ENCODE measurements at regions not wholly inside any gene's neighbourhood (a gene's known extent, or its start where the extent isn't known, plus 50 kb on each side); places are given as distances from the start of the nearest gene placed in this dataset.

DNA sequence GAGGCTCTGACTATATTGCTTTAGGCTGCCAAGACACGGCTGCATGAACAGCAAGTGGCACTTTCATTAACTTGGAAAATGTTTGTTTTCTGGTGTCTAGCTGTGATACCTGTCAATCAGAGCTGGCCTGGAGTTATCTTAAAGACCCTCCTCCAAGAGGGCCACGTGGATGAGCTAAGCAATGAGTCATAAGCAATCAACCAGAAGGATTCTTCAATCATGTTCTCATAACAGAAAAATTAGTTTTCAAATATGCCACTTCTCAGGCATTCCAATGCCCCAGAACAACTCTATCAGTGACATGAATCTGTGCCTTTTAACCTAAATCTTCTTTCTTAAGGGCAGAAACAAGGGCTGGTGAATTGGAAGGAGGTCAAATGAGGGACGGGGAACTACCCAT lies 283.0 kb downstream of the HTR1B start:
- Histone ChIP-seq H3K36me3 (ENCODE audit: control insufficient read depth in 2 of 2, extremely low read depth in 1 of 2, insufficient read depth in 2 of 2, low read length in 2 of 2) (no peaks in the 10 kb centered on the region), H3K9me3 (ENCODE audit: control insufficient read depth, low read depth, low read length) (no peaks in the 10 kb centered on the region), H2AFZ (ENCODE audit: control insufficient read depth, low read length) (no peak overlapping the region), H3K27me3 (ENCODE audit: control insufficient read depth, extremely low read depth, insufficient read depth, low read length) (no peaks in the 10 kb centered on the region), H3K4me3 (ENCODE audit: control insufficient read depth in 2 of 3, extremely low read depth in 1 of 3, insufficient read depth in 2 of 3, low read depth in 1 of 3, low read length in 3 of 3) (no peak overlapping the region), H3K4me2 (ENCODE audit: control insufficient read depth, extremely low read depth, insufficient read depth, low read depth, low read length) (no peak overlapping the region), H3K9ac (ENCODE audit: control insufficient read depth, extremely low read depth, insufficient read depth, low read length) (no peak overlapping the region), H3K9me1 (ENCODE audit: control insufficient read depth, extremely low read depth, insufficient read depth, low read length) (no peaks in the 10 kb centered on the region), H3K27ac (ENCODE audit: control insufficient read depth, insufficient read depth, low read length) (no peak overlapping the region), H3K4me1 (ENCODE audit: control insufficient read depth, extremely low read depth, insufficient read depth, low read length) (no peaks in the 10 kb centered on the region), H4K20me1 (ENCODE audit: control insufficient read depth, extremely low read depth, insufficient read depth, low read length) (no peaks in the 10 kb centered on the region), H3K79me2 (ENCODE audit: control insufficient read depth, insufficient read depth, low read length) (no peaks in the 10 kb centered on the region)
- FAIRE-seq (no peak), DNase-seq (ENCODE audit: low read depth, low spot score) (no peak)
- TF ChIP-seq EZH2 (IDR thresholded peaks at IDR 0.05; ENCODE audit: low read length) = no peak
- TF ChIP-seq, protein P1, sequence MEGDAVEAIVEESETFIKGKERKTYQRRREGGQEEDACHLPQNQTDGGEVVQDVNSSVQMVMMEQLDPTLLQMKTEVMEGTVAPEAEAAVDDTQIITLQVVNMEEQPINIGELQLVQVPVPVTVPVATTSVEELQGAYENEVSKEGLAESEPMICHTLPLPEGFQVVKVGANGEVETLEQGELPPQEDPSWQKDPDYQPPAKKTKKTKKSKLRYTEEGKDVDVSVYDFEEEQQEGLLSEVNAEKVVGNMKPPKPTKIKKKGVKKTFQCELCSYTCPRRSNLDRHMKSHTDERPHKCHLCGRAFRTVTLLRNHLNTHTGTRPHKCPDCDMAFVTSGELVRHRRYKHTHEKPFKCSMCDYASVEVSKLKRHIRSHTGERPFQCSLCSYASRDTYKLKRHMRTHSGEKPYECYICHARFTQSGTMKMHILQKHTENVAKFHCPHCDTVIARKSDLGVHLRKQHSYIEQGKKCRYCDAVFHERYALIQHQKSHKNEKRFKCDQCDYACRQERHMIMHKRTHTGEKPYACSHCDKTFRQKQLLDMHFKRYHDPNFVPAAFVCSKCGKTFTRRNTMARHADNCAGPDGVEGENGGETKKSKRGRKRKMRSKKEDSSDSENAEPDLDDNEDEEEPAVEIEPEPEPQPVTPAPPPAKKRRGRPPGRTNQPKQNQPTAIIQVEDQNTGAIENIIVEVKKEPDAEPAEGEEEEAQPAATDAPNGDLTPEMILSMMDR (optimal IDR thresholded peaks at IDR 0.05 in 1 of 3, IDR thresholded peaks at IDR 0.05 in 1 of 3, conservative IDR thresholded peaks at IDR 0.05 in 1 of 3; ENCODE audit: extremely low read depth in 1 of 3, insufficient read depth in 2 of 3, low read length in 3 of 3) = no peak
- dilution Hi-C loops (cut with MboI; ENCODE audit: extremely low pct_ligation_motif_present, low sequenced_read_pairs) = no loop called here

- H3K9ac ChIP-seq (ENCODE audit: control insufficient read depth, extremely low read depth, insufficient read depth, low read length) = no peak overlapping the region
- peak; percentile 83 for FAIRE-seq
- no peaks in the 10 kb centered on the region for H3K4me1 ChIP-seq (ENCODE audit: control insufficient read depth, extremely low read depth, insufficient read depth, low read length)
- H3K9me1 ChIP-seq (ENCODE audit: control insufficient read depth, extremely low read depth, insufficient read depth, low read length) = no peaks in the 10 kb centered on the region
- no peaks in the 10 kb centered on the region for H3K27me3 ChIP-seq (ENCODE audit: control insufficient read depth, extremely low read depth, insufficient read depth, low read length)
- no peaks in the 10 kb centered on the region for H4K20me1 ChIP-seq (ENCODE audit: control insufficient read depth, extremely low read depth, insufficient read depth, low read length)
- TF ChIP-seq, protein P1 (optimal IDR thresholded peaks at IDR 0.05 in 1 of 3, IDR thresholded peaks at IDR 0.05 in 1 of 3, conservative IDR thresholded peaks at IDR 0.05 in 1 of 3; ENCODE audit: extremely low read depth in 1 of 3, insufficient read depth in 2 of 3, low read length in 3 of 3) = no peak
- TF ChIP-seq EZH2 (IDR thresholded peaks at IDR 0.05; ENCODE audit: low read length) = no peak
- no peaks in the 10 kb centered on the region for H3K9me3 ChIP-seq (ENCODE audit: control insufficient read depth, low read depth, low read length)
- DNase-seq (ENCODE audit: low read depth, low spot score) = no peak
- dilution Hi-C loops (cut with MboI; ENCODE audit: extremely low pct_ligation_motif_present, low sequenced_read_pairs) = no loop called here
- H2AFZ ChIP-seq (ENCODE audit: control insufficient read depth, low read length) = no peak overlapping the region
- no peaks in the 10 kb centered on the region for H3K79me2 ChIP-seq (ENCODE audit: control insufficient read depth, insufficient read depth, low read length)
- H3K4me2 ChIP-seq (ENCODE audit: control insufficient read depth, extremely low read depth, insufficient read depth, low read depth, low read length) = no peak overlapping the region
- H3K4me3 ChIP-seq (ENCODE audit: control insufficient read depth in 2 of 3, extremely low read depth in 1 of 3, insufficient read depth in 2 of 3, low read depth in 1 of 3, low read length in 3 of 3) = no peak overlapping the region
- no peaks in the 10 kb centered on the region for H3K36me3 ChIP-seq (ENCODE audit: control insufficient read depth in 2 of 2, extremely low read depth in 1 of 2, insufficient read depth in 2 of 2, low read length in 2 of 2)
- H3K27ac ChIP-seq (ENCODE audit: control insufficient read depth, insufficient read depth, low read length) = no peak overlapping the region
Observed at GRCh38 chr6:77178821-77179220, 284.5 kb downstream of the HTR1B start.

All from keratinocyte (primary cell).